Nephron progenitor cell (in vitro differentiated cells): ENCODE measurements at regions not wholly inside any gene's neighbourhood (a gene's known extent, or its start where the extent isn't known, plus 50 kb on each side); places are given as distances from the start of the nearest gene placed in this dataset.

Source experiments
- DNase-seq: peaks from one replicate; pipeline ENCODE4 v3.0.0; 2021
- H3K27ac Mint-ChIP-seq: 2 replicates; pipeline ENCODE4 v1.8.0; 2021; ENCODE audit warnings: mild to moderate bottlenecking, moderate library complexity, mixed read lengths
- H3K27me3 Mint-ChIP-seq: 2 replicates; pipeline ENCODE4 v1.8.0; 2021; ENCODE audit warnings: mild to moderate bottlenecking, low read depth, mixed read lengths; ENCODE audit not compliant: poor library complexity
- H3K36me3 Mint-ChIP-seq: 2 replicates; pipeline ENCODE4 v1.8.0; 2021; ENCODE audit warnings: low read depth, mixed read lengths
- H3K4me1 Mint-ChIP-seq: 2 replicates; pipeline ENCODE4 v1.8.0; 2021; ENCODE audit warnings: mixed read lengths
- H3K4me3 Mint-ChIP-seq: 2 replicates; pipeline ENCODE4 v1.8.0; 2021; ENCODE audit warnings: mild to moderate bottlenecking, moderate library complexity, mixed read lengths
- H3K9me3 Mint-ChIP-seq: 2 replicates; pipeline ENCODE4 v1.8.0; 2021; ENCODE audit warnings: mild to moderate bottlenecking, moderate library complexity, mixed read lengths
- TF ChIP-seq, protein P1 (sequence below): fragments of 200-600 bp; sonication (generic); IDR thresholded peaks from 2 replicates; pipeline ENCODE4 v1.5.0; 2021; ENCODE audit warnings: antibody characterized with exemption

DNA sequence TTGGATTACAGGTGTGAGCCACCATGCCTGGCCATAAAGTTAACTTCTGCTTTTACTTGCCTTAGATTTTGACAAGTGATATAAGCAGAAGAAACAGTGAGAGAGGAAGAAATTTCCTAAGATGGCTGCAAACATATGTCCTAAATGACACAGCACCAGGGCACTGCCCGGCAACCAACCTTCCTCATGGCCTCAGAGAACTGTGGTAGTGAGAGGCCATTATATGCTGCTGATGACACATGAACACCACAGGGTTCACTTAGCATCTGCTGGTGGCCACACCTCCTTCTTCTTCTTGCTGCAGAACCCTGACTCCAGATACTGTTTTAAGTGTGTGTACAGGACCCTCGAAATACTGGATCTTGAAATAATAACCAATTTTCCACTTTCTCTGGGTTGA, 88.2 kb downstream of the KCTD12 start:
- Mint-ChIP-seq H3K36me3 (no peaks in the 10 kb centered on the region), H3K4me3 (no peak overlapping the region), H3K27me3 (no peaks in the 10 kb centered on the region), H3K4me1 (no peaks in the 10 kb centered on the region), H3K27ac (no peak overlapping the region), H3K9me3 (no peaks in the 10 kb centered on the region)
- no peak for DNase-seq
- TF ChIP-seq, protein P1, sequence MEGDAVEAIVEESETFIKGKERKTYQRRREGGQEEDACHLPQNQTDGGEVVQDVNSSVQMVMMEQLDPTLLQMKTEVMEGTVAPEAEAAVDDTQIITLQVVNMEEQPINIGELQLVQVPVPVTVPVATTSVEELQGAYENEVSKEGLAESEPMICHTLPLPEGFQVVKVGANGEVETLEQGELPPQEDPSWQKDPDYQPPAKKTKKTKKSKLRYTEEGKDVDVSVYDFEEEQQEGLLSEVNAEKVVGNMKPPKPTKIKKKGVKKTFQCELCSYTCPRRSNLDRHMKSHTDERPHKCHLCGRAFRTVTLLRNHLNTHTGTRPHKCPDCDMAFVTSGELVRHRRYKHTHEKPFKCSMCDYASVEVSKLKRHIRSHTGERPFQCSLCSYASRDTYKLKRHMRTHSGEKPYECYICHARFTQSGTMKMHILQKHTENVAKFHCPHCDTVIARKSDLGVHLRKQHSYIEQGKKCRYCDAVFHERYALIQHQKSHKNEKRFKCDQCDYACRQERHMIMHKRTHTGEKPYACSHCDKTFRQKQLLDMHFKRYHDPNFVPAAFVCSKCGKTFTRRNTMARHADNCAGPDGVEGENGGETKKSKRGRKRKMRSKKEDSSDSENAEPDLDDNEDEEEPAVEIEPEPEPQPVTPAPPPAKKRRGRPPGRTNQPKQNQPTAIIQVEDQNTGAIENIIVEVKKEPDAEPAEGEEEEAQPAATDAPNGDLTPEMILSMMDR = no peak

DNA sequence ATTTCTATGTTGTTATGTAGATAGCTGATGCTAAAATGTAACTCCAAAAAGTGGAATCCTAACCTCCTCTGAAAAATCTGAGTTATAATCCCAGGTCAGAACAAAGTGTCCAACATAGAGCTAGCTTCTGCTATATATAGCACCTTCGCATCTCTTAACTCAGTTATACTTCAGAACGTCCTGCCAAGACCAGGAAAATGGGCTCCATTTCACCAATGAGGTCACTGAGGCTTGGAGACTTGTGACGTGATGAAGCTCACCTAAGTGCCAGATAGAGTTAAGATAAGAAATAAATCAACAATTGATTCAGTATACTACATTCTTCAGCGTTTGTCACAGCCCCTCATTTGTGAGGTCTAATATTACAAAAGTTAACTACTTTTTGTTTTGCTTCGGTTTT, 88.8 kb downstream of the KCTD12 start:
- H3K27me3 Mint-ChIP-seq = no peaks in the 10 kb centered on the region
- no peaks in the 10 kb centered on the region for H3K9me3 Mint-ChIP-seq
- no peak overlapping the region for H3K27ac Mint-ChIP-seq
- no peaks in the 10 kb centered on the region for H3K4me1 Mint-ChIP-seq
- H3K4me3 Mint-ChIP-seq = no peak overlapping the region
- no peaks in the 10 kb centered on the region for H3K36me3 Mint-ChIP-seq
- DNase-seq = no peak
- TF ChIP-seq, protein P1 = no peak

DNA sequence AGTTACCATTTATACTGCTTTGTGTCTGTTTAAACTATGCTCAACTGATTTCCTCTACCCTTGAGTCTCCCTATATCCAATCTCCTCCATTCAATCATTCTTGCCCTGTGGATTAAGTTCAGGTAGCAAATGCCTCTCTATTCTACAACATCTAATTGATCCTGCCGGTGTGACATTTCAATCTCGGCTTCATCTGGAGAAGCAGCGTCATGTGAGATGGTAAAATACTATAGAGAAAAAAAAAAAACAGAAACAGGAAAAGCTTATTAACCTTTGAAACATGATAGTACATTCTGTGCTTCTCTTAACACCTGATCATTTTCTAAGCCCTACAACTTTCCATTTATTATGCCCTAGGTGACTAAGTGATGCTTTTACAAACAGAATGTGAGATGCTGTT, 89.4 kb downstream of the KCTD12 start:
- no peaks in the 10 kb centered on the region for H3K36me3 Mint-ChIP-seq
- H3K4me1 Mint-ChIP-seq = no peaks in the 10 kb centered on the region
- TF ChIP-seq, protein P1 = no peak
- no peak for DNase-seq
- no peaks in the 10 kb centered on the region for H3K27me3 Mint-ChIP-seq
- no peaks in the 10 kb centered on the region for H3K9me3 Mint-ChIP-seq
- H3K27ac Mint-ChIP-seq = no peak overlapping the region
- no peak overlapping the region for H3K4me3 Mint-ChIP-seq

DNA sequence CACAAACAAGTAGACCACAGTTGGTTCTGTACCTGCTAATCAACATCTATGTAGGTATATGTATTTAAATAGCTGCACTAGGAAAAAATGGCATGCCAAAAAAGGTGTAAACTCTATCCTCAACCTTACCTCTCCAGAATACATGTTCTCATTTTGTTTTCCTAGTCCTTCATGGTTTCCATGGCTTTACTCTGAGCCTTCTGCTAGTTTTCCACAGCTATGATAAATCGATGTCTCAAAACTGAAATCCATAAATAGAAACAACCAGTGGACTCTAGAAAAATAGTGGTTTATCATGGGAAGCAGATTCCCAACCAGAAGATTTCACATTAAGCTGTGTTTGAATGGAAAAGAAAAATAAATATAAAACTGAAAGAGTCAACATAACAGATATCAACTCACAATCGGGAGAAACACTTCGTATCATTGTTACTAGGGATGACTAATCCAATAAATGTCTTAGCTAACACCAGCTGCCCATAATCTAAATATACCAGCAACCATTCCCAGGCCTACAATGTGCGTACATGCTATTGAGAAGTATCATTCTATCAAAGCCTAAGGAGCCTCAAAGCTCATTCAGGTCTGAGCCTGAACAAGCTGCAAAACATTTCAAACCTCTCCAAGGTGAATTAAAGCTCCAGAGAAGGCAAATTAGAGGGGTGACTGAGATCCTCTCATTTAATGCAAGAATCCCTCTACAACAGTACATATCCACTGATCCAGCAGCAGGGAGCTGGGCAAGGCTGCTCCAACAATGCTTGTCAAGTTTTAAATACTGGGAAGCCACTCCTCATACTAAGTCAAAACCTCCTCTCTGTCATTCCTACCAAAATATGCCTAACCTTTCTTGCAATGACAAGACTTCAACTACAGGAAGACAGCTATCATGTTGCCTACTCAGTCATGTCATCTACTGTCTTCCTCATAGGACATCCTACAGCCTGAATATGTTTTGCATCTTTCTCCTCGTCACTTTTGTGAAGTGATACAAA, 90.2 kb downstream of the KCTD12 start:
- Mint-ChIP-seq H3K9me3 (no peaks in the 10 kb centered on the region), H3K27me3 (peaks cover 3% of the 10 kb centered on the region), H3K27ac (no peak overlapping the region), H3K4me3 (no peak overlapping the region), H3K4me1 (no peaks in the 10 kb centered on the region), H3K36me3 (no peaks in the 10 kb centered on the region)
- DNase-seq = no peak
- TF ChIP-seq, protein P1 = no peak

DNA sequence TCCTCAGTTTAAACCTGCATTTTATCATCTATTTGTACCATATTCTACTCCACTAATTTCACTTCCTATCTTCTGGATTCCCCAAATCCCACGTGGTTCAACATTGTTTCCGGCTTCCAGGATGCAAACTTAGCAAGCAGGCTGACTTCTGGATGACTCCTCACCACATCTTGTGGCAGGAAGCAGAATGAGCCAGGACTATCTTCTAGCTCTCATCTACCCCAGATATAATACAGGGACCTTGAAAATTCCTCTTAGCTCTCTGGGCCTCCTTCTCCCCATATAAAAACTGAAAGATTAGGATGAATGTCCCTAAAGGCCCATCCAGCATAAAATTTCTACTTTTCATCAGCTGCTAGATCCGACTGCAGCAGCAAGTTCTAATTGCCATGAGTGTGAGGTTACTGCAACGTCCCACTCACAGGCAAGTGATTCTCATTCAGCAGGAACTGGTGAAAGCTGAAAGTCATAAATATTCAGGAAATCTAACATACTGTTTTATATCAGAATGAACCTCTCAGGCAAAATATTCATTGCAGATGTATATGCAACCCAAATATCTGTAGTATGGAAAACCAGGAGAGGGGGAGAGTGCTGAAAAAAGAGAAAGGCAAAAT, 93.4 kb downstream of the KCTD12 start:
- H3K36me3 Mint-ChIP-seq = no peaks in the 10 kb centered on the region
- DNase-seq = no peak
- peaks cover 3% of the 10 kb centered on the region for H3K27me3 Mint-ChIP-seq
- no peak overlapping the region for H3K27ac Mint-ChIP-seq
- no peak overlapping the region for H3K4me3 Mint-ChIP-seq
- H3K9me3 Mint-ChIP-seq = no peaks in the 10 kb centered on the region
- no peaks in the 10 kb centered on the region for H3K4me1 Mint-ChIP-seq
- TF ChIP-seq, protein P1 = no peak
